Colonic mucosa (tissue), 4 donors: ENCODE measurements at regions not wholly inside any gene's neighbourhood (a gene's known extent, or its start where the extent isn't known, plus 50 kb on each side); places are given as distances from the start of the nearest gene placed in this dataset.
"Not testable (repeated sequence)": the region's sequence is repeated elsewhere in the genome, so short reads cannot be mapped to it uniquely, and the experiment has no call there.

ENCODE experiments used
- DNase-seq: peaks from one replicate; pipeline ENCODE4 v3.0.0-alpha.2; 2020
- H3K27ac ChIP-seq: fragments of 200-600 bp; one replicate; pipeline ENCODE4 v1.8.0; 2021
- H3K27me3 ChIP-seq: fragments of 200-600 bp; one replicate; pipeline ENCODE4 v1.8.0; 2021
- H3K36me3 ChIP-seq: fragments of 200-600 bp; one replicate; pipeline ENCODE4 v1.8.0; 2021
- H3K4me1 ChIP-seq: fragments of 200-600 bp; one replicate; pipeline ENCODE4 v1.8.0; 2021; ENCODE audit warnings: mild to moderate bottlenecking
- H3K4me3 ChIP-seq: fragments of 200-600 bp; one replicate; pipeline ENCODE4 v1.8.0; 2021
- H3K9ac ChIP-seq, 2 donors: one replicate each; pipeline ENCODE4 v1.7.0; 2013; ENCODE audit warnings: control low read depth in 2 of 2, low read depth in 2 of 2, low read length in 2 of 2
- H3K9me3 ChIP-seq: fragments of 200-600 bp; one replicate; pipeline ENCODE4 v1.8.0; 2021
- intact Hi-C: fragments of 100-400 bp; cut with DNase I; formaldehyde crosslinking; loops from one replicate; pipeline ENCODE4 v1.14.1; 2022
- TF ChIP-seq, protein P1 (sequence below): fragments of 200-600 bp; IDR thresholded peaks from one replicate; pipeline ENCODE4 v1.8.0; 2022; ENCODE audit warnings: antibody characterized with exemption, mild to moderate bottlenecking
- donor health status: healthy.
- donor health status: DM: no; HTN: no; CAD: no.
- donor health status: DM: no; HTN: no; CAD: no.

DNA sequence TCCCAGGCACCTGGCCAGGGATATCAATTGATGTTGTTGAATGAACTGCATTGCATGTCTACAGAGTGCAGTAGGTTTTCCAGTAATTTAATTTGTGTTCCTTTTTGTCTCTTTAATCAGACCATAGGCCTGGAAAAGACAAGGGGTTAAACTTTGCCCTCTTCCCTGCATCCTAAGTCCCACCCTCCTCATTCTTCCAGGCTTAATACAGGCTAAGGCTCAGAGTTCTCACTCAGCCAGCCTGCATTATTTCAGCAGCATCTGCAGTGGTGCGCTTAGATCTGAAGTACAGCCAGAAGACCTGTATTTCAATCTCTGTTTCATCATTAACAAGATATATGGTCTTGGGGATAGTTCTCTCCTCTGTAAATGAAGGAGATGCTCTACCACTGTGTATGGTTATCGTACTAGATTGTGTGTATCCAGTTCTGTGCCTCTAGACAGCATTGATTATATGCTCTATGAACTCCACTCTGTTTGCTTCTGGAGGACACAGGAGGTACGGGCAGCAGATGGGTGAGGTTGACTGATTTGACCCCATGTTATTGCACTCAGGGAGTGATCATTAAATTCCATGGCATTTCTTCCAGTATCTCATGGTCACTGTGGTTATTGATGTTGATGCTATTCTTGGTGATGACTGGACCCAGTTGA, 286.1 kb downstream of the RPS6KC1 start:
- no peaks in the 10 kb centered on the region for H3K4me1 ChIP-seq
- H3K4me3 ChIP-seq, result no peak overlapping the region
- no peaks in the 10 kb centered on the region for H3K9me3 ChIP-seq
- H3K36me3 ChIP-seq, result no peaks in the 10 kb centered on the region
- intact Hi-C loops, result no loop called here
- no peaks in the 10 kb centered on the region for H3K27me3 ChIP-seq
- TF ChIP-seq, protein P1, sequence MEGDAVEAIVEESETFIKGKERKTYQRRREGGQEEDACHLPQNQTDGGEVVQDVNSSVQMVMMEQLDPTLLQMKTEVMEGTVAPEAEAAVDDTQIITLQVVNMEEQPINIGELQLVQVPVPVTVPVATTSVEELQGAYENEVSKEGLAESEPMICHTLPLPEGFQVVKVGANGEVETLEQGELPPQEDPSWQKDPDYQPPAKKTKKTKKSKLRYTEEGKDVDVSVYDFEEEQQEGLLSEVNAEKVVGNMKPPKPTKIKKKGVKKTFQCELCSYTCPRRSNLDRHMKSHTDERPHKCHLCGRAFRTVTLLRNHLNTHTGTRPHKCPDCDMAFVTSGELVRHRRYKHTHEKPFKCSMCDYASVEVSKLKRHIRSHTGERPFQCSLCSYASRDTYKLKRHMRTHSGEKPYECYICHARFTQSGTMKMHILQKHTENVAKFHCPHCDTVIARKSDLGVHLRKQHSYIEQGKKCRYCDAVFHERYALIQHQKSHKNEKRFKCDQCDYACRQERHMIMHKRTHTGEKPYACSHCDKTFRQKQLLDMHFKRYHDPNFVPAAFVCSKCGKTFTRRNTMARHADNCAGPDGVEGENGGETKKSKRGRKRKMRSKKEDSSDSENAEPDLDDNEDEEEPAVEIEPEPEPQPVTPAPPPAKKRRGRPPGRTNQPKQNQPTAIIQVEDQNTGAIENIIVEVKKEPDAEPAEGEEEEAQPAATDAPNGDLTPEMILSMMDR, result no peak
- no peak for DNase-seq
- H3K27ac ChIP-seq, result no peak overlapping the region
- H3K9ac ChIP-seq, result no peak overlapping the region

- TF ChIP-seq, protein P1, result no peak
- Histone ChIP-seq H3K9me3 (peaks cover 4% of the 10 kb centered on the region), H3K27me3 (no peaks in the 10 kb centered on the region), H3K9ac (no peak overlapping the region), H3K4me3 (no peak overlapping the region), H3K27ac (no peak overlapping the region), H3K4me1 (no peaks in the 10 kb centered on the region), H3K36me3 (no peaks in the 10 kb centered on the region)
- intact Hi-C loops, result no loop called here
- no peak for DNase-seq
These were observed 289.6 kb downstream of the RPS6KC1 start for GRCh38 chr1:213340593-213340992.

DNA sequence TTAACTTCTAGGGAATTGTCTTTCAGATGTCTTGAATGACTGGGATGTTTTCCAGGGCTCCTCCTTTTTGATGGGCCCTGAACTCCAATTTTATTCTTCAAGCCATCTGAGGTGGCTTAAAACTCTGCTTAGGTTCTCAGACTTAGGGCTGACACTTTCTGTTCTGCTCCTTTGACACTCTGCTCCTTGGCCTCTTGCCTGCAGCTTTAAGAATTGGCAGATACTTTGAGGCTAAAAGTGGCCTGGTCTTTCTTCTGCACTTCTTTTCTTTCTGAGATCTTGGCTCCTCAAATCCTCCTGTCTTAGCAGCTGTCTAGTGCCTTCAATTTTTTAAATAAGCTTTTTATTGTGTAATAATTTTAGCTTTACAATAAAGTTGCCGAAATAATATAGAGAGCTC, 294.6 kb downstream of the RPS6KC1 start:
- Histone ChIP-seq H3K4me1 (no peaks in the 10 kb centered on the region), H3K27me3 (no peaks in the 10 kb centered on the region), H3K9me3 (peaks cover 4% of the 10 kb centered on the region), H3K36me3 (no peaks in the 10 kb centered on the region), H3K9ac (no peak overlapping the region), H3K27ac (no peak overlapping the region), H3K4me3 (no peak overlapping the region)
- intact Hi-C loops, result no loop called here
- TF ChIP-seq, protein P1, result no peak
- DNase-seq, result no peak

- intact Hi-C loops, result no loop called here
- Histone ChIP-seq H3K4me3 (no peak overlapping the region), H3K9me3 (no peaks in the 10 kb centered on the region), H3K27ac (no peak overlapping the region), H3K27me3 (no peaks in the 10 kb centered on the region), H3K4me1 (no peaks in the 10 kb centered on the region), H3K9ac (no peak overlapping the region), H3K36me3 (no peaks in the 10 kb centered on the region)
- no peak for DNase-seq
- TF ChIP-seq, protein P1, result no peak
These were observed 306.4 kb downstream of the RPS6KC1 start for GRCh38 chr1:213357403-213357802.

GRCh38 chr1:213358368-213358767, 307.3 kb downstream of the RPS6KC1 start:
- not testable (repeated sequence) for H3K4me1 ChIP-seq, H3K9me3 ChIP-seq

GRCh38 chr1:213362598-213362997, 311.6 kb downstream of the RPS6KC1 start:
- H3K36me3 ChIP-seq, result no peaks in the 10 kb centered on the region
- no peaks in the 10 kb centered on the region for H3K9me3 ChIP-seq
- no peak overlapping the region for H3K9ac ChIP-seq
- H3K27me3 ChIP-seq, result no peaks in the 10 kb centered on the region
- H3K27ac ChIP-seq, result no peak overlapping the region
- DNase-seq, result no peak
- TF ChIP-seq, protein P1, result no peak
- intact Hi-C loops, result no loop called here
- no peaks in the 10 kb centered on the region for H3K4me1 ChIP-seq
- H3K4me3 ChIP-seq, result no peak overlapping the region

More at GRCh38 chr1:213358368-213358767, 307.3 kb downstream of the RPS6KC1 start:
- H3K27ac ChIP-seq, H3K36me3 ChIP-seq, H3K9ac ChIP-seq, H3K27me3 ChIP-seq, intact Hi-C loops, DNase-seq, H3K4me3 ChIP-seq: not testable (repeated sequence)
